SK-N-SH treated with all-trans-retinoic acid at 6 μM for 48 hours (cell line): ENCODE measurements at regions not wholly inside any gene's neighbourhood (a gene's known extent, or its start where the extent isn't known, plus 50 kb on each side); places are given as distances from the start of the nearest gene placed in this dataset.

Experiments
- ATAC-seq: fragments of 200-7000 bp; cut with Tn5 transposase; 3 replicates; pipeline ENCODE4 v1.9.1; 2020; ENCODE audit warnings: mild to moderate bottlenecking, moderate library complexity
- ARNTL ChIP-seq: fragments of 450-650 bp; formaldehyde crosslinking; IDR thresholded peaks from 2 replicates; pipeline ENCODE4 v1.5.0; 2020; ENCODE audit warnings: low read depth, mild to moderate bottlenecking, moderate library complexity, borderline replicate concordance
- BACH2 ChIP-seq: fragments of 250-450 bp; sonication (Bioruptor Pico); IDR thresholded peaks from 2 replicates; pipeline ENCODE4 v1.9.0; 2021; ENCODE audit warnings: mild to moderate bottlenecking, borderline replicate concordance
- CSDC2 ChIP-seq: fragments of 250-450 bp; sonication (Bioruptor Pico); IDR thresholded peaks from 2 replicates; pipeline ENCODE4 v1.5.0; 2020; ENCODE audit warnings: mild to moderate bottlenecking, moderate library complexity
- CSRNP3 ChIP-seq: fragments of 250-450 bp; sonication (Bioruptor Pico); IDR thresholded peaks from 2 replicates; pipeline ENCODE4 v1.5.1; 2021; ENCODE audit warnings: mild to moderate bottlenecking, moderate library complexity
- ESRRG ChIP-seq: fragments of 250-450 bp; sonication (Bioruptor Pico); IDR thresholded peaks from 2 replicates; pipeline ENCODE4 v1.6.1; 2021; ENCODE audit warnings: mild to moderate bottlenecking
- GLIS3 ChIP-seq: fragments of 250-450 bp; sonication (Bioruptor Pico); IDR thresholded peaks from 2 replicates; pipeline ENCODE4 v1.5.0; 2020; ENCODE audit warnings: mild to moderate bottlenecking, moderate library complexity
- ISL1 ChIP-seq: fragments of 250-450 bp; sonication (Bioruptor Pico); IDR thresholded peaks from 2 replicates; pipeline ENCODE4 v2.1.2; 2022; ENCODE audit warnings: mild to moderate bottlenecking, moderate library complexity
- OSR1 ChIP-seq: fragments of 250-450 bp; sonication (Bioruptor Pico); IDR thresholded peaks from 2 replicates; pipeline ENCODE4 v1.8.0; 2022; ENCODE audit warnings: moderate library complexity, mild to moderate bottlenecking, inconsistent platforms
- PATZ1 ChIP-seq: fragments of 250-450 bp; sonication (Bioruptor Pico); IDR thresholded peaks from 2 replicates; pipeline ENCODE4 v1.8.0; 2020; ENCODE audit warnings: mild to moderate bottlenecking, moderate library complexity, borderline replicate concordance
- PPARA ChIP-seq: fragments of 250-450 bp; sonication (Bioruptor Pico); IDR thresholded peaks from 2 replicates; pipeline ENCODE4 v1.5.0; 2020; ENCODE audit warnings: mild to moderate bottlenecking, borderline replicate concordance
- RARB ChIP-seq: fragments of 250-450 bp; sonication (Bioruptor Pico); IDR thresholded peaks from 2 replicates; pipeline ENCODE4 v1.8.0; 2021; ENCODE audit warnings: mild to moderate bottlenecking, moderate library complexity
- TCF4 ChIP-seq: fragments of 250-450 bp; sonication (Bioruptor Pico); IDR thresholded peaks from 2 replicates; pipeline ENCODE4 v1.8.0; 2021; ENCODE audit warnings: mild to moderate bottlenecking, moderate library complexity, borderline replicate concordance
- TOX ChIP-seq: fragments of 250-450 bp; sonication (Bioruptor Pico); IDR thresholded peaks from 2 replicates; pipeline ENCODE4 v1.8.0; 2021; ENCODE audit warnings: mild to moderate bottlenecking, moderate library complexity, borderline replicate concordance
- TSHZ2 ChIP-seq: fragments of 250-450 bp; sonication (Bioruptor Pico); IDR thresholded peaks from 2 replicates; pipeline ENCODE4 v1.5.0; 2020; ENCODE audit warnings: mild to moderate bottlenecking, moderate library complexity
- ZC3H10 ChIP-seq: fragments of 250-450 bp; sonication (Bioruptor Pico); IDR thresholded peaks from 2 replicates; pipeline ENCODE4 v1.5.1; 2021; ENCODE audit warnings: mild to moderate bottlenecking, moderate library complexity
- ZFP3 ChIP-seq: fragments of 250-450 bp; sonication (Bioruptor Pico); IDR thresholded peaks from 2 replicates; pipeline ENCODE4 v1.5.0; 2020; ENCODE audit warnings: mild to moderate bottlenecking, moderate library complexity
- ZFP30 ChIP-seq: fragments of 450-650 bp; formaldehyde crosslinking; IDR thresholded peaks from 2 replicates; pipeline ENCODE4 v1.5.0; 2022; ENCODE audit warnings: mild to moderate bottlenecking, moderate library complexity
- ZNF565 ChIP-seq: fragments of 450-650 bp; formaldehyde crosslinking; conservative IDR thresholded peaks from 2 replicates; pipeline ENCODE4 v1.5.0; 2020; ENCODE audit warnings: low read depth, mild to moderate bottlenecking, moderate library complexity
- ZNF70 ChIP-seq: fragments of 450-650 bp; formaldehyde crosslinking; IDR thresholded peaks from 2 replicates; pipeline ENCODE4 v1.5.0; 2020; ENCODE audit warnings: mild to moderate bottlenecking, moderate library complexity
- ZNF8 ChIP-seq: fragments of 450-650 bp; formaldehyde crosslinking; IDR thresholded peaks from 2 replicates; pipeline ENCODE4 v1.5.0; 2020; ENCODE audit warnings: mild to moderate bottlenecking, moderate library complexity
- TF ChIP-seq, protein P1 (sequence below): fragments of 250-450 bp; sonication (Bioruptor Pico); IDR thresholded peaks from 2 replicates; pipeline ENCODE4 v1.5.1; 2020; ENCODE audit warnings: low read depth, mild to moderate bottlenecking, moderate library complexity
- TF ChIP-seq, protein P2 (sequence below): fragments of 250-450 bp; sonication (Bioruptor Pico); IDR thresholded peaks from 2 replicates; pipeline ENCODE4 v1.8.0; 2021; ENCODE audit warnings: low read depth, mild to moderate bottlenecking, moderate library complexity, borderline replicate concordance

DNA sequence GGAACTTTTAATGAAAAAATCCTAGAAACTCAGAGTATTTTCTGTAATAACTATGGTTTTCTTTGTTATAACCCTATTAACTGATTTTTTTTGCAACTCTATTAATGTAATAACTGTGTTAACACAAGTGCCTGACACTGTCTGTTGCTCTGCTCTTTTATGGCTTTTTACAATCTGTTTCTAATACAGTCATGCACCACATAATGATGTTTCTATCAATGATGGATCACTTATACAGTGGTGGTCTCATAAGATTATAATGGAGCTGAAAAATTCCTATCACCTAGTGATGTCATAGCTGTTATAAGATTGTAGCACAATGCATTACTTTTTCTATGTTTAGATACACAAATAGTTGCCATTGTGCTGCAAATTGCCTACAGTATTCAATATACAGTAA lies 123.1 kb upstream of the SV2C start:
- ATAC-seq, result no peak
- TF ChIP-seq TOX (no peak), BACH2 (no peak), ZFP30 (CRISPR knock-in tag) (no peak), OSR1 (CRISPR knock-in tag) (no peak), CSDC2 (CRISPR knock-in tag) (no peak), ZFP3 (no peak)

- ATAC-seq, result no peak
- no peak for TF ChIP-seq ZNF8 (CRISPR knock-in tag)
- no peak for TF ChIP-seq ZNF70 (CRISPR knock-in tag)
- no peak for TF ChIP-seq CSDC2 (CRISPR knock-in tag)
- no peak for TF ChIP-seq RARB (CRISPR knock-in tag)
- TF ChIP-seq GLIS3, result no peak
- no peak for TF ChIP-seq ZNF565 (CRISPR knock-in tag)
- no peak for TF ChIP-seq ESRRG (CRISPR knock-in tag)
- no peak for TF ChIP-seq ZC3H10
- no peak for TF ChIP-seq PATZ1 (CRISPR knock-in tag)
- no peak for TF ChIP-seq ZFP3
- TF ChIP-seq OSR1 (CRISPR knock-in tag), result no peak
- TF ChIP-seq CSRNP3 (CRISPR knock-in tag), result no peak
- TF ChIP-seq, protein P1, sequence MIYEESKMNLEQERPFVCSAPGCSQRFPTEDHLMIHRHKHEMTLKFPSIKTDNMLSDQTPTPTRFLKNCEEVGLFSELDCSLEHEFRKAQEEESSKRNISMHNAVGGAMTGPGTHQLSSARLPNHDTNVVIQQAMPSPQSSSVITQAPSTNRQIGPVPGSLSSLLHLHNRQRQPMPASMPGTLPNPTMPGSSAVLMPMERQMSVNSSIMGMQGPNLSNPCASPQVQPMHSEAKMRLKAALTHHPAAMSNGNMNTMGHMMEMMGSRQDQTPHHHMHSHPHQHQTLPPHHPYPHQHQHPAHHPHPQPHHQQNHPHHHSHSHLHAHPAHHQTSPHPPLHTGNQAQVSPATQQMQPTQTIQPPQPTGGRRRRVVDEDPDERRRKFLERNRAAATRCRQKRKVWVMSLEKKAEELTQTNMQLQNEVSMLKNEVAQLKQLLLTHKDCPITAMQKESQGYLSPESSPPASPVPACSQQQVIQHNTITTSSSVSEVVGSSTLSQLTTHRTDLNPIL (CRISPR knock-in tag), result no peak
- no peak for TF ChIP-seq TOX
- no peak for TF ChIP-seq PPARA
These were observed 130.2 kb upstream of the SV2C start for GRCh38 chr5:75952963-75953362.

GRCh38 chr5:75952291-75952690 lies 130.9 kb upstream of the SV2C start:
- no peak for TF ChIP-seq TSHZ2
- TF ChIP-seq, all 23 proteins: peak for 0
- no peak for ATAC-seq

DNA sequence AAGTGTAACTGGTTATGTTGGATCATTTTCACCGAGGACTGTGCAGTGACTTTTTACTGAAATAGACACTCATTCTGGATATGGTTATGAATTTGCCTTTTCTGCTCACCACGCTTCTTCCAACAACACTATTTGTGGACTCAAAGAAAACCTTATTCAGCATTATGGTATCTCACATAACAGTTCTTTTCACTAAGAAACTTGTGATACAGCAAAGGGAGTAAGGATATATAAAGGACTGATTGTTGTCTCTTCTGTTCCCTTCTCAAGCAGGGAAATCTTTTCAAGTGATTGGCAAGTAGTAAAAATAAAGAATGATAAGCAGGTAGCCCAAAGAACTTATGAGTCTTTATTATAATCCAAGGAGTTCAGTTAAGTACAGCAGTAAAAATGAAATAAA lies 131.5 kb upstream of the SV2C start:
- ATAC-seq, result no peak
- no peak for TF ChIP-seq RARB (CRISPR knock-in tag)
- no peak for TF ChIP-seq ZNF8 (CRISPR knock-in tag)
- TF ChIP-seq ZNF70 (CRISPR knock-in tag), result no peak
- TF ChIP-seq TOX, result no peak
- TF ChIP-seq TCF4, result no peak
- no peak for TF ChIP-seq PPARA
- TF ChIP-seq ZC3H10, result no peak
- no peak for TF ChIP-seq ISL1 (CRISPR knock-in tag)
- TF ChIP-seq TSHZ2, result no peak
- TF ChIP-seq ZFP30 (CRISPR knock-in tag), result no peak
- no peak for TF ChIP-seq BACH2
- TF ChIP-seq ARNTL (CRISPR knock-in tag), result no peak
- no peak for TF ChIP-seq ZNF565 (CRISPR knock-in tag)
- TF ChIP-seq CSRNP3 (CRISPR knock-in tag), result no peak
- TF ChIP-seq ESRRG (CRISPR knock-in tag), result no peak
- TF ChIP-seq, protein P2, sequence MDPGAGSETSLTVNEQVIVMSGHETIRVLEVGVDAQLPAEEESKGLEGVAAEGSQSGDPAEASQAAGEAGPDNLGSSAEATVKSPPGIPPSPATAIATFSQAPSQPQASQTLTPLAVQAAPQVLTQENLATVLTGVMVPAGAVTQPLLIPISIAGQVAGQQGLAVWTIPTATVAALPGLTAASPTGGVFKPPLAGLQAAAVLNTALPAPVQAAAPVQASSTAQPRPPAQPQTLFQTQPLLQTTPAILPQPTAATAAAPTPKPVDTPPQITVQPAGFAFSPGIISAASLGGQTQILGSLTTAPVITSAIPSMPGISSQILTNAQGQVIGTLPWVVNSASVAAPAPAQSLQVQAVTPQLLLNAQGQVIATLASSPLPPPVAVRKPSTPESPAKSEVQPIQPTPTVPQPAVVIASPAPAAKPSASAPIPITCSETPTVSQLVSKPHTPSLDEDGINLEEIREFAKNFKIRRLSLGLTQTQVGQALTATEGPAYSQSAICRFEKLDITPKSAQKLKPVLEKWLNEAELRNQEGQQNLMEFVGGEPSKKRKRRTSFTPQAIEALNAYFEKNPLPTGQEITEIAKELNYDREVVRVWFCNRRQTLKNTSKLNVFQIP, result no peak
- no peak for TF ChIP-seq OSR1 (CRISPR knock-in tag)
